HG03460 (cell line): ENCODE measurements at regions not wholly inside any gene's neighbourhood (a gene's known extent, or its start where the extent isn't known, plus 50 kb on each side); places are given as distances from the start of the nearest gene placed in this dataset.

Experiments
- ATAC-seq: cut with Tn5 transposase; IDR thresholded peaks from one replicate; pipeline ENCODE4 v1.9.1; 2021; ENCODE audit not compliant: unreplicated experiment

DNA sequence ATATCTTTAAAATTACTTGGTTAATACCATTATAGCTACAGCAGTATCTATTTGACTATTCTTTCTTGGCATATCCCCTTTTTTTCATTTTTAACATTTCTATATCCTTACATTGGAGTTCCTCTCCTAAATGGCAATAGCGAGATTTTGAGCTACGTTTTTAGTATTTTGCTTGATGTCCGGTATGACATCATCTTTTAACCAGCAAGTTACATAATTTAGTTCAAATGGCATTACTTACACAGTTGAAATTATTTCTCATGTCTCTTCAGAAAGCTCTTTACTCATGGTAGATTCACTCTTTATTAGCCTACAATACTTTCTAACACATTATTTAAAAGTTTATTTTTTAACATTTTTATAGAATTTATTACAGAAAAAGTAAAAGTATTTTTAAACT, 701.7 kb upstream of the EPHA7 start:
- no peak for ATAC-seq

DNA sequence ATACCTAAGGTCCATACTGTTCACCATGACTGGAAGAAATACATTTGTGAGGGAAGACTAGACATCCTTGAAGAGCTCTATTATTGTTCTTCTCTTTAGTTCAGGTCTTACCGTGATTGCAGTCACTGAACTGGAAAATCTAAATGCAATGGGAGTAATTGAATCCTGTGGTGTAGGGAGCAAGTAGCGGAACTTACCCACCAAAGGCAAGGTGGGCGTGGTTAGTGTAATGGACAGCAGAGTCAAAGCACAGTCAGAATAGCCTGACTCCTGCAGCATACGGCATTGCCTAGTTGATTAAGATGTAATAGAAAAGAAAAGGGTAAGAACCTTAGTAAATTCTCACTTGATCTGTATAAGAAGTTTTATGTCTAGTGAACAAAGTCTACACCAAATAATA, 679.7 kb upstream of the EPHA7 start:
- ATAC-seq: no peak

DNA sequence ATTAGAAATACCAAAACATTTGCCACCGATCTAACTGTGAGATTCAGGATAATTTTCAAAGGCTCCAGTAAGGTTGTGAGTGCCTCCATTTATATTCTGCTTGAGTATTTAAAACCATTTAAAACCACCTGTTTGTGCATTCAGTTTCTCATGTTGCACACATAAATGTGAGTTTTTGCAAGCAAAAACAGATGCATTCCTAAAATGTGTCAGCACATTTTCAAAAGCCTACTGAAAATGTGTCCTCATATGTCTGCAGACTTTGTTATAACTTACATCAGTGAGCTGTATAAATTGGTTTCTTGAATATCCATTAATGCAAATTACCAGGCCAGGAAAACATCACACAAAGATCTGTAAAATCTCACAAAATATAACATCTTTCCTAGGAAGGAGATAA, 676.6 kb upstream of the EPHA7 start:
- no peak for ATAC-seq

DNA sequence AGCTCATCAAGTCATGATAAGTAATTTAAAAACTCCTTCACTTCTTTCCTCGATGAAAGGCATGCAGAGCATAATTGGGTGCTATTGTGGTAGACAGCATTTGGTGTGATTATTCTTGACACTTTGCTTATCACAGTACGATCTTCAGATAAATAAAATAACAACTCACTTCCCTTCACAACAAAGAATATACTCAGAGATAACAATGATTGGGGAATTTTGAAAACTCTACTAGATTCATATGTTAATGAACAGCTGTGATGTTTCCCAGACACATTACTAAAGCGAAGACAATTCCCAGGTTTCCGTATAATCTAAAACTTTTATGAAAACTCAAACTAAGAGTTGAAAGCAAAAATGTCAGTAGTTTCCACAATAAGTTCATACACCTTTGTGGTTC, 670.6 kb upstream of the EPHA7 start:
- no peak for ATAC-seq

DNA sequence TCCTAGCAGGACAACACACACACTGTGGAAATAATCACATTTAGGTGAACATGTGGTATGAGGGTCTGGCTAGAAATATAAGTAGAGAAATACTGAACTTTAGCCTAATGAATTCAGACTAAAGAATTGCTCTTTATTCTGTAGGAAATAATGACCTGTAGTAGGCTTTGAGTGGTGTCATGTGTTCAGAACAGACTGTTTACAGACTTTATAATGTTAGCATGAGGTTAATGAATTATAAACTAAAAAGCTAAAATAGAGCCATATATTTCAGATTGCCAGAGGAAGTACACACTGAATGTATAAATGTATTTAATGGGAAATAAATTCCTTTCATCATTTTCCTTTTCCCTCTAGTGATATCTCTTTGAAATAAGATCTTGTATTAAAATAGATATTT, 669.5 kb upstream of the EPHA7 start:
- ATAC-seq: no peak

DNA sequence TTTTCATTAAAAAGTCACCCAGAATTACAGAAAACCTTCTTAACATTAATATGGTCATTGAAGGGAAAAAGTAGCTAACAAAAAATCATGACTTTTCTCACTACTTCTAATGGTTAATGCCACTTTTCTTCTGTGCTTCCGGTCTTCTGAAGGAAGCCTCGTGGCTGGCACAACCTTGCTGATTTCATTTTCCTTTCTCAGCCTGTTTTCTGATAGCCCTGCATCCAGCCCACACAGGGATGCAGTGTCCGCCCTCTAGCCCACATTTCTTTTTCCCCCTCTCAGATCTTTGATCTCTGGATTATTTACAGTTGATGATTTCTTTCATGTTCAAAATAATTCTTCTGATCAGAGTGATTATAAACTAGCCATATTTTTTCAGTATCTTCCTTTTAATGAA, 655.4 kb upstream of the EPHA7 start:
- ATAC-seq: no peak

DNA sequence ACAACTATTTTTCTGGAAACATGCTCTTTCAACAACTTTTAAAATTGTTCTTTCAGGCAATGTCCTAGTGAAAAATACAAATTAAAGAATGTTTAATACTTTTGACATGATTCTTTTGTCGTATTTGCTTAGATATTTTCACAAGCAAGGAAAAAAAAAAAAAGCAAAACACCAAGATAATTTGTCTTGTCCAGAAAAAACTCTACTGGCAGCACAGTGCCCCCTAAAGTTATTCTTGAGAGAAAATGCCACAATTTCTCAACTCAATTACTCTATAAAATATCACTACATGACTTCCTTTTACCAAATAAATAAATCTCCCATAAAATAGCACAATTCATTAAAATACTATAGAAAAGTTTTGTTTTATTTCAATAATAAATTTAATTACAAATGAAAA, 652.5 kb upstream of the EPHA7 start:
- ATAC-seq: no peak

DNA sequence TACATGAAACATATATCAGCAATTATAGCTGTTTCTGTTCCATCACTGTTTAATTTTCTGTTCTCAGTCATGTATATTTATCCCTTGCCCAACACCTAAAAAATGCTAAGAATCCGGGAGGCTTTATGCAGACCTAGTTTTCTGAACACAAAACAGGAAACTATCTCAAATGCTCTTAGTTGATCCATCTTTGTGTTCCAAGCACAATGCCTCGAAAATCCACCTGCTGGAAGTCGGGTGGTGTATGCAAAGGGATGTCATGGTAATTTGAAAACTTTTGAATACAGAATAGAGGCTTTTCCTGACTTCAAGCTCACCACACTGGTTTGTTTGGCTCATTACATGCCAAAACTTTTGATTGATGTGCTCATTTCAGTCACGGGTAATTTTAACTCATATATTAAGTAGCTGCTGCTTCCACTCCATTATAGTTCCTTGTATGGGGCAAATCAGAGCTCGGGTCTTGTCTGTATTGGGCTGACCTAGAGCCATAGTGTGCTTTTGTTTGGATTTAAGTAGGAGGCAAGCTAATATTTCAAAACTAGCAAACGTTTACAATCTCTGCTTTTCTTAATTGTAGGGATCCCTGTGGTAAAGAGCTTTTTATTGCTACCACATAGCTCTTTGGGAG, 646.5 kb upstream of the EPHA7 start:
- no peak for ATAC-seq

DNA sequence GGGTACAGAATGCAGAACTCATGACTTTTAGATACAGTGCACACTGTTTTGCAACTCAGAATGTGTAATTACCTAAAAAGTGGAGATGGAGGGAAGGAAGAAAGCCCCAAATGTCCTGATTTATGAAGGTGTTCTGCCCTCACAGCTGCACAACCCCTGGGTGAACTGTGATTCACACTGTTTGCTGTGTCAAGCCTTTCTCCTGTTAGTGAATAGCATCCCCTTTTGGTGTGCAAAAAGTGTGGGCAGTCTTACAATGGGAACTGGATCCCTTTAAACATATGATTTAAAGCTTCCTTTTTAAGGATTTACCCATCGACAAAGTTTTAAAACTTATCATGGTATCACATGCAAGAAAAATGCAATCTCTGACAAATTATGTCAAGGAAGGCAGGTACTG, 633.4 kb upstream of the EPHA7 start:
- no peak for ATAC-seq

DNA sequence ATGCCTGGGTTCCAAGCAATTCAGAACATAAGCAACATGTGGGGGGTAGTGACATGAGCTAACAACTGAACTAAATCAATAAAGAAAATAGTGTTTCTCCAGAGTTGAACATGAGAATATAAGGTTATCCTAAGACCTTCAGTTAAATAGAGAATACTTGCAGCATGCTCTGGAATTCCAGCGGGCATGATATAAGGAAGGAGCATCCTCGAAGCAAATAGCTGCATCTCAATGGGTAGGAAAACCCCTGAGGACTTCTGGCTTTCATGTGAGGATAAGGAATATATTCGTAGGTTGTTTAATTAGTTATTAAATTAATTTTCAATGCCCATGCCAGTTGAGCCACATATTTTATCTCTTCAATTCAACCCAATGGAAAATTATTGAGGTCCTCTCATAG, 631.2 kb upstream of the EPHA7 start:
- no peak for ATAC-seq

DNA sequence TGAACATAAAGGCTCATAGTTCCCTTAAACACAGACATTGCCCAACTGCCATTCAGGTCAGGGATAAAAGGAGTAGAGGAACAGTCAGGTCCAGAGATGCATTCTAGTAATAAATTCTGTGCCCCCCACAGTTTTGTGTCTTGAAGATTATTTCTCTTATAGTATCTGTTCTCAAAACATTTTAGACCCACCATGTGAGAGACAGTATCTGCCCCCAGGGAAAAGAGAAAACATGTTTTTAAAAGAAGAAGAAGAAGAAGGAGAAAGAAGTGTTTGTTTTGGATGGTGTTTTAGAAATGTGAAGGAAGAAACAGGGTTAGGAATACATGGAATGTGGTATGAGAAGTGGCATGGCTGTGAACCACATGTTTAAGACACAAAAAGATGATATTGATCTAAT, 629.6 kb upstream of the EPHA7 start:
- no peak for ATAC-seq

DNA sequence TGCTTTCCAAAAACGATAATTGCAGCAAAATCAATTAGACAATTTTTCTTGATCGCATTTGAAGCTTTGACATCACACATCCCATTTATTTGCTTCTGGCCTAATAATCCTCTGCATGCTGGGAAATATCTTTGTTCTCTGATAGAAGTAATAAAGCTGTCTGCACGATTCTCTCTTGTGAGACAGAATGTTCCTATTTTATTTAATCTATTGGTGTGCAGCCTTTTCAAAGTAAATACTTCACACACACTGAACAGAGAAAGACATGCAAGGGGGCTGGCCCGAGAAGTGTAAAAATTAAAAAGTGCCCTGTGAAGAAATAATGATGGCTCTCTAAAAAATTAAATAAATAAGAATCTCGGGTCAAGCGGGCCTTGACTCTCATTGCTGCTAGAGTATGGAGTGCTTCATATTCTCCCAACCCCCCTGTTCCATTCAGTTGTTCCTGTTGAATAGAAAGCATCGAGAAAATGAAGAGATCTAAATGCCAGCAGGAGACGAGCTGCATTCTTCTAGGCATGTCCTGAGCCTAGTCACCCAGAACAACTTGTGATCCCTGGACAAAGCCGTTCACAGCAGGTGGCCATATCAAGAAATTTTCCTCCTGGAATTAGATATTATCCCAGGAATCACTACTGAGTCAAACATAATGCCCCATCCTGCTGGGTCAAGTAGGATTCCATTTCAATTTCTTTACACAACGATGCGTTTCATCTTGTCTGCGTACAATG, 625.9 kb upstream of the EPHA7 start:
- no peak for ATAC-seq

DNA sequence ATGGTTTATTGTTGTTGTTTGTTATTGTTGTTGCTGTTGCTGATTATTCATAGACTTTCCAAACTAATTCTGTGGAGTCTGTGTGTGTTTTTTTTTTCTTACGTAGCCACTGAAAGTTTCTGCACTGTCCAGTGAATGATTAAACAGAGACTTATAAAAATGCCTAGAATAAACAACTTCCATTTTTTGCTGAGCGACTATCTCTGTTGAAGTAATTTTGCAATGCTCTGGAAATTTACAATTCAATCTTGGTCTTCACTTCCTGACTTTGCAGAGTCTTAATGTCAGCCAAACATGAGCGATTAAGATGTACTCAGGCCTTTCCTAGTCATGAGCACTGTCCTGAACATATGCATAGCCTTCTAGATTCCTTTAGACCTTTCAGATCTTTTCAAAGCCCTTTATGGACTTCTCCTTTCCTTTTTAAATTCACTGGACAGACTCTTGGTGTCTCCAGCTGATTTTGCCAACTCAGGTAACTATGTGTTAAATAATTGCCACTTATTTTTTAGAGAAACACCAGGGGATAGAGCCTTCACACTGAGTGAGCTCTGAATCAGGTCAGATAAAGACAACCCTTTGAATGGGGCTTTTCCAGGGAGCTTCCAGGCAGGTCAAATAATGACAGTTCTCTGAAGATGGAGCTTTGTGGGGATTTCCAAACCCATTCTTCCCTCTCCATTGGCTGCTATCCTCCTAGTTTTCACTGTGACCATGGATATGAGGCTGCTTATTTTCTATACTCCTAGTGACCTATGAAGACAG, 622.8 kb upstream of the EPHA7 start:
- no peak for ATAC-seq

DNA sequence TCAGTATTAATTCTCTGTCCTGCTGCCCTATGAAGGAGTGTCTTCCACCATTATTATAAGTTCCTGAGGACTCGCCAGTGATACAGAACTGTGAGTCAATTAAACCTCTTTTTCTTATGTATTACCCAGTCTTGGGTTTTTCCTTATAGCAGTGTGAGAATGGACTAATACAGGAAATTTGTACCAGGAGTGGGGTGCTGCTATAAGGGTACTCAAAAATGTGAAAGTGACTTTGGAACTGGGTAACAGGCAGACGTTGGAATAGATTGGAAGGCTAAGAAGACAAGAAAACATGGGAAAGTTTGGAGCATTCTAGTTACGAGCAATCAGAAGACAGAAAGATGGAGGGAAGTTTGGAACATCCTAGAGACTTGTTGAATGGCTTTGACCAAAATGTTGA, 616.7 kb upstream of the EPHA7 start:
- ATAC-seq: no peak

DNA sequence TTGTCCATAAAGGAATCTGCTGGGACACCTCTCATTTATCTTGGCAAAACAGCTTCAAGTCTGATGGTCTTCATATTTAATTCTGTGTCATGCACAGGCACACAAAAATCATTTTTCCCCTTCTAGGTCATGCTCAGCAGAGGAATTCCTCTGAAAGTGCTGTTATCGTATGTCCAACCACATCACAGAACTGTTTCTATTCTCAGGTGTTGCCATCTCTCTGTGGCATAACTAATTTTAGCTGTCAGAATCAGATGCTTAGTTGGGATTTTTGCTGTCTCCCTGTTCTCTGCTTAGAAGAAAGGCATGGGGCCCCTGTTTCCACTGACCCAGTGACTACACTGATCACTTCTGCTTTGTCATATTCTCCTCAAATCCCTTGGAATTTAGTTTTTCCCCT, 608.0 kb upstream of the EPHA7 start:
- ATAC-seq: no peak

DNA sequence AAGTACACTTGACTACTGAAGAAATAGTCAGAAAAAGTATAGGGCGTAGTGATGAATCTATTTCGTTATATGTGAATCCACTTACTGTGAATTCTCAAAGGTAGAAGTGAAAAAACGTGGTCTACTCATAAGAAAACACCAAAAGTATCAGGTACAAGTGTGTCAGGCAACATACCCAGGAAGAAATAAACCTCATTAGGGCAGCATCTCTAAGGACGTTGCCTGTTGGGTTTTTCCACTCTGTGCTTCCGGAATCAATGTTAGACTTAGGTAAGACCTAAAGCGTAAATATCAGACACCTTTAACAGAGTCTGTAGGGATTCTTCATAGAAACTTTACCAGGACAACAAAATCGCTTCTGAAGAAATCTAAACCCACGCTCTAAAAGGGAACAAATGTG, 607.2 kb upstream of the EPHA7 start:
- no peak for ATAC-seq

DNA sequence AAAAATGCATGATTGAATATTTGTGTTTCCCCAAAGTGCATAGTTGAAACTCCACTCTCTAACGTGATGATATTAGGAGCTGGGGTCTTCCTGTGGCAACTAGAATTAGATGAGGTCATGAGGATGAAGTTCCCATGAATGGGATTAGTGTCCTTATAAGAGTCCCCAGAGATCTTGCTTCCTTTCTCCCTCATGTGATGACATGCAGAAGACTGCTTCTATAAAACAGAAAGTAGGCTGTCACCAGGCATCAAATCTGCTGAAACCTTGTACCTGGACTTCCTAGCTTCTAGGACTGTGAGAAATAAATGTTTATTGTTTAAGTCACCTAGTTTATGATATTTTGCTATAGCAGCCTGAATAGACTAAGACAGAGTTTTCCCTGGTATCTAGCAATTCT, 586.5 kb upstream of the EPHA7 start:
- ATAC-seq: no peak

DNA sequence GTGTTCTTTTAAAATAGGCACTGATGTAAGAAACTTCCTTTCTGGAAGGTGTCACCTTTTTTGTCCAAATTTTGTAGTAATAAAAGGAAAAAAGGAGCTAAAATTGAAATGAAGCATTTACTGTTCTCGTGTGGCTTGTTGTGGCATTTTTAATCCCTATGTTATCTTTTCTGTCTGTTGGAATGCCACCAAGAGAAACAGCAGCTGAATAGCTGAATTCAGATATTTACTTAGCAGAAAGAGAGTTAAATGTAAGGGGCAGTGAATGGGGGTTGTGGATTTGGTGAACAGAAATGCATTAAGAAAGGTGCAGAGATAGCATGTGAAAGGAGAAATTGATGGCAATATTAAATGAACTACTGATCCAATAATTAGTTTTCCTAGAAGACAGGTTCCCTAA, 573.6 kb upstream of the EPHA7 start:
- ATAC-seq: no peak

DNA sequence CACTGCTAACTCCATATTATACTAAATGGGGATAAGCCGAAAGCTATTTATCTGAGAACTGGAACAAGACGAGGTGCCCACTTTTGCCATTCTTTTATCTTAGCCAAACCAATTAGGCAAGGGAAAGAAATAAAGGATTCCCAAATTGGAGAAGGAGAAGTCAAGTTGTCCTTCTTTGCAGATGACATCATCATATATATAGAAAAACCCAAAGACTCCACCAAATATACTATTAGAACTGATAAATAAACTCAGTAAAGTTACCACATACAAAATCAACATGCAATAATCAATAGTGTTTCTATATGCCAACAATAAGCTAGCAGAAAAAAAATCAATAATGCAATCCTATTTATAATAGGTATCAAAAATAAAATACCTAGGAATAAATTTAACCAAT, 570.3 kb upstream of the EPHA7 start:
- ATAC-seq: no peak

DNA sequence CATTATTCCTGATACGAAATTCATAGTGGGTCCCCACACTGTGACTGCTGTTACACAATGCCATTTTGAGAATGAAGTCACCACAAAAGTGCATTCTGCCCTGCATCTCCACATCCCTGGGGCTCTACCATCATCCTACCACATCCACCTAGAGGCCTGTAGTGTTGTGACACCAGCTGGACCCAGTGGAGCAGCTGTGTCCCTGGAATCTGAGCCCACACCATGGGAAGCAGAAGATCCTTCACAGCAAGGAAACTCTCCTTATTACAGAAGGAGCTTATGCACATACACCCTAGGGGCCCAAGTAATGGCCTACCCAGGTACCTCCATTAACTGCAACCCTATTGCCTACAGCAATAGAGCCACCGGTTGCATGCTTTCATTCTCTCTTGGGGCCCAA, 566.6 kb upstream of the EPHA7 start:
- no peak for ATAC-seq

DNA sequence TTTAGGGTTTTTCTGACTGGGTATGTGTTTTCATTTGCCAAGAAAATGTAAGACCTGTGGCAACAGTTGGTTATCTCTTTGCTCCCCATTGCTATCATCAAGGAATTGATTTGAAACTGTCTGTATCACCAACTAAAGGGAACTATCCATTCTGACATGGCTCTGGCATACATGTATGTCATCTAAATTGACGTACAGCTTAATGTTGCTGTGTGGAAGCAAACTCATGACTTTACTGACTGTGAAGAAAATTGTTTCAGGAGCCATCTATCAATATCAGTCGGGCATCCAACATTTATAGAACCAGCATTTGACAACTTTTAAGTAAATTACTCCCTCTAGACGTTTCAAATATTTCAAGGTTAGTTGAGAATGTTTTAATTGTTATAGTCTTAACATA, 555.8 kb upstream of the EPHA7 start:
- no peak for ATAC-seq

DNA sequence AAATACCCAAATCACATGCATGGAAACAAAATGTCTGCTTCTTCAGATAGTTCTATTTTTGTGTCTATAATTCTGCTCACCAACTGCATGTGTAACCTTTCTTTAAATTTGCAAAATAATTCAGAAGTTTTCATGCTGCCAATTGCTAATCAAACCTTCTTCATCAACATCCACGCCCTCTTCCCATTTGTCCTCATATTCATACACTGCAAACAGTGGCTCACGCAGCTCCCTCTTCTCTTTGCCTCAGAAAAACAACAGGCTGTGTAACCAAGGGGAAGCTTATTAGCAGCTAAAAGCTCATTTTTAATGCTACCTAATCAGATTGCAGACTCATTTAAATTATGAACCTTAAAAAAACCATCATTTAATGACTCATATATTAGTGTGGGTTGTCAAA, 555.0 kb upstream of the EPHA7 start:
- ATAC-seq: no peak
